Cardiac fibroblast (primary cell): ENCODE measurements at regions not wholly inside any gene's neighbourhood (a gene's known extent, or its start where the extent isn't known, plus 50 kb on each side); places are given as distances from the start of the nearest gene placed in this dataset.

Experiments
- DNase-seq, 2 donors: peaks; one replicate each; pipeline versions ENCODE4 v3.0.0 to v3.0.0-alpha.2; 2010; ENCODE audit warnings: low read depth in 2 of 2
- H3K4me3 ChIP-seq, 2 donors: replicated peaks in 1 of 2; 1 replicate in 1 of 2; 2 replicates in 1 of 2; pipeline ENCODE4 v1.5.1; 2011; ENCODE audit warnings: low read depth in 2 of 2, low read length in 2 of 2, mild to moderate bottlenecking in 2 of 2, moderate library complexity in 1 of 2
- CTCF ChIP-seq: IDR thresholded peaks from one replicate; pipeline ENCODE4 v1.5.1; 2011; ENCODE audit warnings: low read depth, mild to moderate bottlenecking, low read length, inconsistent platforms

- TF ChIP-seq CTCF = no peak
- no peak for DNase-seq
Observed at GRCh38 chr2:163281717-163282116, 443.1 kb upstream of the KCNH7 start.

GRCh38 chr2:163269374-163270021, 430.9 kb upstream of the KCNH7 start:
- TF ChIP-seq CTCF = no peak
- H3K4me3 ChIP-seq = no peak overlapping the region
- peak in 1 of 2 donors; percentile 12 for DNase-seq

More at GRCh38 chr2:163281717-163282116, 443.1 kb upstream of the KCNH7 start:
- no peak overlapping the region for H3K4me3 ChIP-seq

- H3K4me3 ChIP-seq = no peak overlapping the region
- peak; percentile 78 to 97 for DNase-seq
- peak; percentile 26 for TF ChIP-seq CTCF
Observed at GRCh38 chr2:163266772-163267171, 428.2 kb upstream of the KCNH7 start.

GRCh38 chr2:163265562-163265961, 427.0 kb upstream of the KCNH7 start:
- no peak for DNase-seq
- no peak overlapping the region for H3K4me3 ChIP-seq
- no peak for TF ChIP-seq CTCF

- no peak overlapping the region for H3K4me3 ChIP-seq
- no peak for TF ChIP-seq CTCF
- DNase-seq = peak; percentile 52 to 79
Observed at GRCh38 chr2:163264341-163264740, 425.8 kb upstream of the KCNH7 start.

- no peak for DNase-seq
- no peak overlapping the region for H3K4me3 ChIP-seq
- TF ChIP-seq CTCF = no peak
Observed at GRCh38 chr2:163259489-163259888, 420.9 kb upstream of the KCNH7 start.

GRCh38 chr2:163255086-163255485, 416.5 kb upstream of the KCNH7 start:
- no peak for TF ChIP-seq CTCF
- peak in 1 of 2 donors; percentile 27 for DNase-seq
- H3K4me3 ChIP-seq = no peak overlapping the region
